SKM-1 (cell line): ENCODE measurements at regions not wholly inside any gene's neighbourhood (a gene's known extent, or its start where the extent isn't known, plus 50 kb on each side); places are given as distances from the start of the nearest gene placed in this dataset.
"Not testable (repeated sequence)": the region's sequence is repeated elsewhere in the genome, so short reads cannot be mapped to it uniquely, and the experiment has no call there.

ENCODE experiments used
- DNase-seq: peaks from one replicate; lab custom pipeline; 2025; ENCODE audit not compliant: unreplicated experiment; lab: John Stamatoyannopoulos, UW

- DNase-seq, result no peak
Measured at GRCh38 chr16:26493751-26494150, 573.0 kb upstream of the C16orf82 start.

GRCh38 chr16:26497896-26498295 is 568.8 kb upstream of the C16orf82 start:
- DNase-seq, result no peak

- DNase-seq, result no peak
Measured at GRCh38 chr16:26500326-26500725, 566.4 kb upstream of the C16orf82 start.

- DNase-seq, result no peak
Measured at GRCh38 chr16:26505496-26505895, 561.2 kb upstream of the C16orf82 start.

GRCh38 chr16:26508946-26509345 is 557.8 kb upstream of the C16orf82 start:
- DNase-seq, result not testable (repeated sequence)

GRCh38 chr16:26510924-26511323 is 555.8 kb upstream of the C16orf82 start:
- no peak for DNase-seq

GRCh38 chr16:26511463-26511862 is 555.3 kb upstream of the C16orf82 start:
- DNase-seq, result no peak

- DNase-seq, result no peak
Measured at GRCh38 chr16:26521626-26522025, 545.1 kb upstream of the C16orf82 start.

- no peak for DNase-seq
Measured at GRCh38 chr16:26524281-26524680, 542.4 kb upstream of the C16orf82 start.

- no peak for DNase-seq
Measured at GRCh38 chr16:26524846-26525245, 541.9 kb upstream of the C16orf82 start.

GRCh38 chr16:26525856-26526255 is 540.9 kb upstream of the C16orf82 start:
- no peak for DNase-seq

- DNase-seq, result no peak
Measured at GRCh38 chr16:26526633-26527032, 540.1 kb upstream of the C16orf82 start.

GRCh38 chr16:26530584-26531289 is 536.0 kb upstream of the C16orf82 start:
- no peak for DNase-seq

GRCh38 chr16:26531290-26531730 is 535.4 kb upstream of the C16orf82 start:
- no peak for DNase-seq

- no peak for DNase-seq
Measured at GRCh38 chr16:26532456-26532855, 534.3 kb upstream of the C16orf82 start.

- no peak for DNase-seq
Measured at GRCh38 chr16:26542198-26542597, 524.5 kb upstream of the C16orf82 start.

- DNase-seq, result no peak
Measured at GRCh38 chr16:26546573-26546972, 520.2 kb upstream of the C16orf82 start.

- DNase-seq, result no peak
Measured at GRCh38 chr16:26547681-26548080, 519.0 kb upstream of the C16orf82 start.

GRCh38 chr16:26550111-26550610 is 516.6 kb upstream of the C16orf82 start:
- no peak for DNase-seq

GRCh38 chr16:26554030-26554429 is 512.7 kb upstream of the C16orf82 start:
- no peak for DNase-seq

- no peak for DNase-seq
Measured at GRCh38 chr16:26561303-26561702, 505.4 kb upstream of the C16orf82 start.

- DNase-seq, result no peak
Measured at GRCh38 chr16:26563018-26563417, 503.7 kb upstream of the C16orf82 start.

- DNase-seq, result no peak
Measured at GRCh38 chr16:26567356-26567755, 499.4 kb upstream of the C16orf82 start.
